HEK293 (cell line): ENCODE measurements at regions not wholly inside any gene's neighbourhood (a gene's known extent, or its start where the extent isn't known, plus 50 kb on each side); places are given as distances from the start of the nearest gene placed in this dataset.

ENCODE experiments used
- CTCF ChIA-PET: fragments of 350-600 bp; formaldehyde crosslinking; extraction: SDS; loops from one replicate; lab custom pipeline; 2021; ENCODE audit warnings: antibody characterized with exemption; lab: Yijun Ruan, JAX
- POLR2A ChIA-PET: fragments of 300-600 bp; formaldehyde crosslinking; extraction: SDS; loops from one replicate; lab custom pipeline; 2020; ENCODE audit warnings: antibody characterized with exemption, inconsistent platforms; lab: Yijun Ruan, JAX
- H3K27ac ChIP-seq: fragments of 200-500 bp; sonication (Bioruptor generic); 2 replicates; pipeline ENCODE4 v1.5.1; 2014; ENCODE audit warnings: low read depth, low read length, control low read depth, inconsistent platforms; ENCODE audit errors: extremely low read depth
- H3K36me3 ChIP-seq, 2 experiments: fragments of 200-500 bp in 1 of 2; sonication (Bioruptor generic) in 1 of 2; 1 replicate in 1 of 2; 2 replicates in 1 of 2; pipeline ENCODE4 v1.5.1; 2014 to 2017; ENCODE audit warnings: inconsistent platforms in 2 of 2, low read length in 2 of 2; ENCODE audit not compliant: control insufficient read depth in 2 of 2, insufficient read depth in 1 of 2
- H3K4me1 ChIP-seq: fragments of 200-500 bp; sonication (Bioruptor generic); 2 replicates; pipeline ENCODE4 v1.5.1; 2014; ENCODE audit warnings: mild to moderate bottlenecking, low read length, inconsistent platforms; ENCODE audit not compliant: control insufficient read depth, insufficient read depth
- H3K4me3 ChIP-seq: 2 replicates; pipeline ENCODE4 v1.5.1; 2011; ENCODE audit warnings: low read depth, mild to moderate bottlenecking, control low read depth, low read length, moderate library complexity
- H3K9me3 ChIP-seq: fragments of 200-500 bp; sonication (Bioruptor generic); 2 replicates; pipeline ENCODE4 v1.5.1; 2014; ENCODE audit warnings: low read depth, low read length, inconsistent platforms; ENCODE audit not compliant: control insufficient read depth, insufficient read depth
- FEZF1 ChIP-seq: fragments of 450-650 bp; formaldehyde crosslinking; IDR thresholded peaks from 2 replicates; pipeline ENCODE4 v1.5.1; 2016; ENCODE audit warnings: missing biosample characterization, missing genetic modification characterization
- MZF1 ChIP-seq: fragments of 450-650 bp; formaldehyde crosslinking; IDR thresholded peaks from 2 replicates; pipeline ENCODE4 v1.5.1; 2017; ENCODE audit warnings: missing biosample characterization, missing genetic modification characterization, borderline replicate concordance
- YY2 ChIP-seq: fragments of 450-650 bp; formaldehyde crosslinking; IDR thresholded peaks from 2 replicates; pipeline ENCODE4 v1.5.1; 2016; ENCODE audit warnings: missing biosample characterization, missing genetic modification characterization
- ZNF10 ChIP-seq: fragments of 450-650 bp; formaldehyde crosslinking; IDR thresholded peaks from 2 replicates; pipeline ENCODE4 v1.5.1; 2017; ENCODE audit warnings: missing biosample characterization, missing genetic modification characterization
- ZNF112 ChIP-seq: fragments of 450-650 bp; formaldehyde crosslinking; IDR thresholded peaks from 2 replicates; pipeline ENCODE4 v1.5.0; 2017; ENCODE audit warnings: missing biosample characterization, missing genetic modification characterization
- ZNF239 ChIP-seq: fragments of 450-650 bp; formaldehyde crosslinking; IDR thresholded peaks from 2 replicates; pipeline ENCODE4 v1.5.1; 2016; ENCODE audit warnings: missing biosample characterization, missing genetic modification characterization
- ZNF24 ChIP-seq: fragments of 450-650 bp; formaldehyde crosslinking; IDR thresholded peaks from 2 replicates; pipeline ENCODE4 v1.5.1; 2016; ENCODE audit warnings: missing biosample characterization, missing genetic modification characterization
- ZNF274 ChIP-seq, 2 experiments: fragments of 200-500 bp in 1 of 2; fragments of 450-650 bp in 1 of 2; sonication (Bioruptor generic) in 1 of 2; formaldehyde crosslinking in 1 of 2; IDR thresholded peaks; 2 replicates each; pipeline versions ENCODE4 v1.5.1 to v1.6.1; 2014 to 2016; ENCODE audit warnings: borderline replicate concordance in 1 of 2, inconsistent platforms in 1 of 2, low read length in 1 of 2, missing biosample characterization in 1 of 2, missing genetic modification characterization in 1 of 2
- ZNF37A ChIP-seq: fragments of 450-650 bp; IDR thresholded peaks from 2 replicates; pipeline ENCODE4 v1.5.1; 2018; ENCODE audit warnings: missing biosample characterization, missing genetic modification characterization
- ZNF426 ChIP-seq: fragments of 450-650 bp; formaldehyde crosslinking; IDR thresholded peaks from 2 replicates; pipeline ENCODE4 v1.5.1; 2017; ENCODE audit warnings: missing biosample characterization, missing genetic modification characterization, mild to moderate bottlenecking, inconsistent platforms, moderate library complexity
- ZNF596 ChIP-seq: fragments of 450-650 bp; IDR thresholded peaks from 2 replicates; pipeline ENCODE4 v1.5.0; 2018; ENCODE audit warnings: missing biosample characterization, mild to moderate bottlenecking, missing genetic modification characterization, moderate library complexity
- ZNF654 ChIP-seq: fragments of 450-650 bp; formaldehyde crosslinking; IDR thresholded peaks from 2 replicates; pipeline ENCODE4 v1.5.1; 2016; ENCODE audit warnings: low read depth, missing biosample characterization, missing genetic modification characterization
- TF ChIP-seq, protein P1 (sequence below): fragments of 450-650 bp; formaldehyde crosslinking; IDR thresholded peaks from 2 replicates; pipeline ENCODE4 v1.5.1; 2016; ENCODE audit warnings: missing biosample characterization, missing genetic modification characterization
- TF ChIP-seq, protein P2 (sequence below): fragments of 450-650 bp; formaldehyde crosslinking; IDR thresholded peaks from 2 replicates; pipeline ENCODE4 v1.5.1; 2016; ENCODE audit warnings: missing biosample characterization, missing genetic modification characterization
- TF ChIP-seq, protein P3 (sequence below): fragments of 450-650 bp; formaldehyde crosslinking; IDR thresholded peaks from 2 replicates; pipeline ENCODE4 v1.5.1; 2016; ENCODE audit warnings: missing biosample characterization, missing genetic modification characterization
- TF ChIP-seq, protein P4 (sequence below): fragments of 450-650 bp; formaldehyde crosslinking; IDR thresholded peaks from 2 replicates; pipeline ENCODE4 v1.5.1; 2016; ENCODE audit warnings: missing biosample characterization, missing genetic modification characterization
- TF ChIP-seq, protein P5 (sequence below): fragments of 450-650 bp; formaldehyde crosslinking; IDR thresholded peaks from 2 replicates; pipeline ENCODE4 v1.5.1; 2017; ENCODE audit warnings: missing biosample characterization, missing genetic modification characterization

DNA sequence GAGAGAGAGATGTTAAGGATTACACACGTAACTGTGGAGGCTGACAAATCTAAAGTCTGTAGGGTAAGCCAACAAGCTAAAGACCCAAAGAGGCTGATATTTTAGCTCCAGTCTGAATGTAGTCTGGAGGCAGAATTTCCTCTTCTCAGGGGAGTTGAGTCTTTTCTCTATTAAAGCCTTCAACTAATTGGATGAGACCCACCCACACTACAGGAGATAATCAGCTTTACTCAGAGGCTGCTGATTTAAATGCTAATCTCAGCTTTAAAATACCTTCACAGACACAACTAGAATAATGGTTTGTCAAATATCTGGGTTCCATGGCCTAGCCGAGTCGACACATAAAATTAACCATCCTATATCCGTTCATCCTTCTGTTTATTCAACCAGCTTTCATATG lies 204.3 kb upstream of the PSMD7 start:
- ChIA-PET POLR2A (no interaction called here), CTCF (no interaction called here)
- H3K27ac ChIP-seq = no peak overlapping the region

DNA sequence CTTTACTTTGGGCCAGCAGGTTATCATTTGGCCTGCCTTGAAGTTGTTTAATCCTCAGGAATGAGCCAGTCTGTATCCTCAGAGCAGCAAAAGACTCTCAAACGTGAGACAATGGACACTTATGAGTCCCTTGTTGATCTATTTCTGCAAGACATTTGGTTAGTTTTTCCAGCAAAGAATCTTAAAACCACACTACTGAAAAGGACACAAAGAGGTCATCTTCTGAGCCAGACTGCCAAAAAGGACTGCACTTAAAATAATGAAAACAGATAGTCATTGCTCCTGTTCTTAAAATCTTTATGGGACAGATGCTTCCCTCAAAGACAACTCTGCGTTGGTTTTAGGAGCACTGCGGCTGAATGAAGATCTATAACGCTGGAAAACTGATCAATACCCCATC lies 205.7 kb upstream of the PSMD7 start:
- Histone ChIP-seq H3K9me3 (no peaks in the 10 kb centered on the region), H3K4me1 (no peaks in the 10 kb centered on the region), H3K4me3 (no peak overlapping the region), H3K36me3 (no peaks in the 10 kb centered on the region), H3K27ac (no peak overlapping the region)
- no peak for TF ChIP-seq ZNF239
- TF ChIP-seq, protein P1, sequence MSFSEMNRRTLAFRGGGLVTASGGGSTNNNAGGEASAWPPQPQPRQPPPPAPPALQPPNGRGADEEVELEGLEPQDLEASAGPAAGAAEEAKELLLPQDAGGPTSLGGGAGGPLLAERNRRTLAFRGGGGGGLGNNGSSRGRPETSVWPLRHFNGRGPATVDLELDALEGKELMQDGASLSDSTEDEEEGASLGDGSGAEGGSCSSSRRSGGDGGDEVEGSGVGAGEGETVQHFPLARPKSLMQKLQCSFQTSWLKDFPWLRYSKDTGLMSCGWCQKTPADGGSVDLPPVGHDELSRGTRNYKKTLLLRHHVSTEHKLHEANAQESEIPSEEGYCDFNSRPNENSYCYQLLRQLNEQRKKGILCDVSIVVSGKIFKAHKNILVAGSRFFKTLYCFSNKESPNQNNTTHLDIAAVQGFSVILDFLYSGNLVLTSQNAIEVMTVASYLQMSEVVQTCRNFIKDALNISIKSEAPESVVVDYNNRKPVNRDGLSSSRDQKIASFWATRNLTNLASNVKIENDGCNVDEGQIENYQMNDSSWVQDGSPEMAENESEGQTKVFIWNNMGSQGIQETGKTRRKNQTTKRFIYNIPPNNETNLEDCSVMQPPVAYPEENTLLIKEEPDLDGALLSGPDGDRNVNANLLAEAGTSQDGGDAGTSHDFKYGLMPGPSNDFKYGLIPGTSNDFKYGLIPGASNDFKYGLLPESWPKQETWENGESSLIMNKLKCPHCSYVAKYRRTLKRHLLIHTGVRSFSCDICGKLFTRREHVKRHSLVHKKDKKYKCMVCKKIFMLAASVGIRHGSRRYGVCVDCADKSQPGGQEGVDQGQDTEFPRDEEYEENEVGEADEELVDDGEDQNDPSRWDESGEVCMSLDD (tag by site-specific recombination) = no peak
- no peak for TF ChIP-seq YY2 (tag by site-specific recombination)
- TF ChIP-seq MZF1 (tag by site-specific recombination) = no peak
- no peak for TF ChIP-seq ZNF274 (IDR thresholded peaks at IDR 0.05; ENCODE audit: low read length)
- no peak for TF ChIP-seq ZNF274 (tag by site-specific recombination; IDR thresholded peaks at IDR 0.05; ENCODE audit: borderline replicate concordance)
- TF ChIP-seq, protein P2, sequence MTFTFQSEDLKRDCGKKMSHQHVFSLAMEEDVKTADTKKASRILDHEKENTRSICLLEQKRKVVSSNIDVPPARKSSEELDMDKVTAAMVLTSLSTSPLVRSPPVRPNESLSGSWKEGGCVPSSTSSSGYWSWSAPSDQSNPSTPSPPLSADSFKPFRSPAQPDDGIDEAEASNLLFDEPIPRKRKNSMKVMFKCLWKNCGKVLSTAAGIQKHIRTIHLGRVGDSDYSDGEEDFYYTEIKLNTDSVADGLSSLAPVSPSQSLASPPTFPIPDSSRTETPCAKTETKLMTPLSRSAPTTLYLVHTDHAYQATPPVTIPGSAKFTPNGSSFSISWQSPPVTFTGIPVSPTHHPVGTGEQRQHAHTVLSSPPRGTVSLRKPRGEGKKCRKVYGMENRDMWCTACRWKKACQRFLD = no peak
- no peak for TF ChIP-seq ZNF654
- TF ChIP-seq ZNF37A (tag by site-specific recombination) = no peak
- no peak for TF ChIP-seq ZNF596
- TF ChIP-seq, protein P3, sequence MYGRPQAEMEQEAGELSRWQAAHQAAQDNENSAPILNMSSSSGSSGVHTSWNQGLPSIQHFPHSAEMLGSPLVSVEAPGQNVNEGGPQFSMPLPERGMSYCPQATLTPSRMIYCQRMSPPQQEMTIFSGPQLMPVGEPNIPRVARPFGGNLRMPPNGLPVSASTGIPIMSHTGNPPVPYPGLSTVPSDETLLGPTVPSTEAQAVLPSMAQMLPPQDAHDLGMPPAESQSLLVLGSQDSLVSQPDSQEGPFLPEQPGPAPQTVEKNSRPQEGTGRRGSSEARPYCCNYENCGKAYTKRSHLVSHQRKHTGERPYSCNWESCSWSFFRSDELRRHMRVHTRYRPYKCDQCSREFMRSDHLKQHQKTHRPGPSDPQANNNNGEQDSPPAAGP (tag by site-specific recombination) = no peak
- TF ChIP-seq ZNF426 (tag by site-specific recombination) = no peak
- no peak for TF ChIP-seq ZNF24 (tag by site-specific recombination)
- TF ChIP-seq FEZF1 = no peak
- ChIA-PET POLR2A (no interaction called here), CTCF (no interaction called here)

More for the DNA sequence above, 204.3 kb upstream of the PSMD7 start:
- Histone ChIP-seq H3K9me3 (no peaks in the 10 kb centered on the region), H3K36me3 (no peaks in the 10 kb centered on the region), H3K4me3 (no peak overlapping the region)
- TF ChIP-seq ZNF10 = no peak
- no peak for TF ChIP-seq ZNF112 (tag by site-specific recombination)
- TF ChIP-seq, all 188 proteins: peak for 0
- H3K4me1 ChIP-seq = no peaks in the 10 kb centered on the region

DNA sequence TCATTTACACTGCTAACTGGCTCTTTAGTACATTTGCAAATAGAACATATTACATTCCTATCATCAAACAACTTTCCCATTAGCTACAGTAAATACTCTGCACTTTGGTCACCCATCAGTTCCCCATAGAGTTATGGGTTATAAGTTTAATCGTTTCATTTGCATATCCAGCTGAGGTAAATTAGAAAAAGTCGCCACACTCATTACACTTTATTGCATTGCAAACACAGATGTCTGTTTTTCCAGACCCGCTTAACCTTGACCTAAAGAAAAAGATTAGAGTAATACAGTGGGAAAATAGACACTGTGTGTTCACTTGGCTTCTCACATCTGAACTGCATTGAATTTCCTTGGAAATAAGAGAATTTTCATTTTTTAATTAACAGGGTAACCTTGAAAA lies 213.1 kb upstream of the PSMD7 start:
- Histone ChIP-seq H3K9me3 (no peaks in the 10 kb centered on the region), H3K27ac (no peak overlapping the region), H3K4me3 (no peak overlapping the region), H3K4me1 (peaks cover 2% of the 10 kb centered on the region; the same call in 1 of the 2 replicates), H3K36me3 (no peaks in the 10 kb centered on the region)
- CTCF ChIA-PET = interaction anchor here (1.3 kb wide), 1 partner anchor 24 kb away, joined by 3 read pairs; no protein-coding TSS in a partner anchor
- TF ChIP-seq, protein P4, sequence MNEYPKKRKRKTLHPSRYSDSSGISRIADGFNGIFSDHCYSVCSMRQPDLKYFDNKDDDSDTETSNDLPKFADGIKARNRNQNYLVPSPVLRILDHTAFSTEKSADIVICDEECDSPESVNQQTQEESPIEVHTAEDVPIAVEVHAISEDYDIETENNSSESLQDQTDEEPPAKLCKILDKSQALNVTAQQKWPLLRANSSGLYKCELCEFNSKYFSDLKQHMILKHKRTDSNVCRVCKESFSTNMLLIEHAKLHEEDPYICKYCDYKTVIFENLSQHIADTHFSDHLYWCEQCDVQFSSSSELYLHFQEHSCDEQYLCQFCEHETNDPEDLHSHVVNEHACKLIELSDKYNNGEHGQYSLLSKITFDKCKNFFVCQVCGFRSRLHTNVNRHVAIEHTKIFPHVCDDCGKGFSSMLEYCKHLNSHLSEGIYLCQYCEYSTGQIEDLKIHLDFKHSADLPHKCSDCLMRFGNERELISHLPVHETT (tag by site-specific recombination) = no peak
- TF ChIP-seq, protein P5, sequence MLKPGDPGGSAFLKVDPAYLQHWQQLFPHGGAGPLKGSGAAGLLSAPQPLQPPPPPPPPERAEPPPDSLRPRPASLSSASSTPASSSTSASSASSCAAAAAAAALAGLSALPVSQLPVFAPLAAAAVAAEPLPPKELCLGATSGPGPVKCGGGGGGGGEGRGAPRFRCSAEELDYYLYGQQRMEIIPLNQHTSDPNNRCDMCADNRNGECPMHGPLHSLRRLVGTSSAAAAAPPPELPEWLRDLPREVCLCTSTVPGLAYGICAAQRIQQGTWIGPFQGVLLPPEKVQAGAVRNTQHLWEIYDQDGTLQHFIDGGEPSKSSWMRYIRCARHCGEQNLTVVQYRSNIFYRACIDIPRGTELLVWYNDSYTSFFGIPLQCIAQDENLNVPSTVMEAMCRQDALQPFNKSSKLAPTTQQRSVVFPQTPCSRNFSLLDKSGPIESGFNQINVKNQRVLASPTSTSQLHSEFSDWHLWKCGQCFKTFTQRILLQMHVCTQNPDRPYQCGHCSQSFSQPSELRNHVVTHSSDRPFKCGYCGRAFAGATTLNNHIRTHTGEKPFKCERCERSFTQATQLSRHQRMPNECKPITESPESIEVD (tag by site-specific recombination) = peak; percentile 67
- POLR2A ChIA-PET = no interaction called here
